ENCODE measurements at regions not wholly inside any gene's neighbourhood (a gene's known extent, or its start where the extent isn't known, plus 50 kb on each side); places are given as distances from the start of the nearest gene placed in this dataset.
"Not testable (repeated sequence)": the region's sequence is repeated elsewhere in the genome, so short reads cannot be mapped to it uniquely, and the experiment has no call there.

- DNase-seq (ENCODE audit: low read depth), result not testable (repeated sequence)
Measured at GRCh38 chr16:29355339-29356059, 51.0 kb downstream of the NPIPB11 start.

- DNase-seq (ENCODE audit: low read depth), result peak; percentile 19
Measured at GRCh38 chr16:29354449-29354848, 52.1 kb downstream of the NPIPB11 start.

- peak; percentile 13 for DNase-seq (ENCODE audit: low read depth)
Measured at GRCh38 chr16:29352617-29352999, 53.9 kb downstream of the NPIPB11 start.

GRCh38 chr16:29351970-29352616 is 54.4 kb downstream of the NPIPB11 start:
- not testable (repeated sequence) for DNase-seq (ENCODE audit: low read depth)

- not testable (repeated sequence) for DNase-seq (ENCODE audit: low read depth)
Measured at GRCh38 chr16:29351271-29351969, 55.1 kb downstream of the NPIPB11 start.

GRCh38 chr16:29349966-29350365 is 56.5 kb downstream of the NPIPB11 start:
- DNase-seq (ENCODE audit: low read depth), result peak; percentile 82

GRCh38 chr16:29348748-29349147 is 57.8 kb downstream of the NPIPB11 start:
- peak; percentile 32 for DNase-seq (ENCODE audit: low read depth)

GRCh38 chr16:29348123-29348690 is 58.3 kb downstream of the NPIPB11 start:
- DNase-seq (ENCODE audit: low read depth), result peak; percentile 48

- not testable (repeated sequence) for DNase-seq (ENCODE audit: low read depth)
Measured at GRCh38 chr16:29346796-29347580, 59.5 kb downstream of the NPIPB11 start.

- not testable (repeated sequence) for DNase-seq (ENCODE audit: low read depth)
Measured at GRCh38 chr16:29346203-29346602, 60.3 kb downstream of the NPIPB11 start.

GRCh38 chr16:29342937-29343336 is 63.6 kb downstream of the NPIPB11 start:
- DNase-seq (ENCODE audit: low read depth), result not testable (repeated sequence)

GRCh38 chr16:29340779-29341438 is 65.6 kb downstream of the NPIPB11 start:
- peak; percentile 48 for DNase-seq (ENCODE audit: low read depth)

GRCh38 chr16:29340235-29340634 is 66.3 kb downstream of the NPIPB11 start:
- not testable (repeated sequence) for DNase-seq (ENCODE audit: low read depth)

- not testable (repeated sequence) for DNase-seq (ENCODE audit: low read depth)
Measured at GRCh38 chr16:29338821-29339700, 67.5 kb downstream of the NPIPB11 start.

GRCh38 chr16:29337385-29337901 is 69.1 kb downstream of the NPIPB11 start:
- DNase-seq (ENCODE audit: low read depth), result not testable (repeated sequence)

- not testable (repeated sequence) for DNase-seq (ENCODE audit: low read depth)
Measured at GRCh38 chr16:29335549-29335846, 71.0 kb downstream of the NPIPB11 start.

GRCh38 chr16:29334776-29335548 is 71.5 kb downstream of the NPIPB11 start:
- DNase-seq (ENCODE audit: low read depth), result not testable (repeated sequence)

GRCh38 chr16:29333492-29334097 is 72.9 kb downstream of the NPIPB11 start:
- not testable (repeated sequence) for DNase-seq (ENCODE audit: low read depth)

GRCh38 chr16:29330623-29331022 is 75.9 kb downstream of the NPIPB11 start:
- not testable (repeated sequence) for DNase-seq (ENCODE audit: low read depth)

All from amniotic epithelial cell (primary cell).